ACHN (cell line): ENCODE measurements at regions not wholly inside any gene's neighbourhood (a gene's known extent, or its start where the extent isn't known, plus 50 kb on each side); places are given as distances from the start of the nearest gene placed in this dataset.

Experiments
- DNase-seq: peaks from one replicate; pipeline ENCODE4 v3.0.0-alpha.2; 2015
- in situ Hi-C: cut with HindIII; loops from 2 replicates; pipeline ENCODE4 v1.10.0; 2017; ENCODE audit warnings: low sequenced_read_pairs, low pct_ligation_motif_present, low pct_unique_long_range_greater_than_20kb

- in situ Hi-C loops = no loop called here
- no peak for DNase-seq
Observed at GRCh38 chr5:96572864-96573512, 89.2 kb upstream of the CAST start.

DNA sequence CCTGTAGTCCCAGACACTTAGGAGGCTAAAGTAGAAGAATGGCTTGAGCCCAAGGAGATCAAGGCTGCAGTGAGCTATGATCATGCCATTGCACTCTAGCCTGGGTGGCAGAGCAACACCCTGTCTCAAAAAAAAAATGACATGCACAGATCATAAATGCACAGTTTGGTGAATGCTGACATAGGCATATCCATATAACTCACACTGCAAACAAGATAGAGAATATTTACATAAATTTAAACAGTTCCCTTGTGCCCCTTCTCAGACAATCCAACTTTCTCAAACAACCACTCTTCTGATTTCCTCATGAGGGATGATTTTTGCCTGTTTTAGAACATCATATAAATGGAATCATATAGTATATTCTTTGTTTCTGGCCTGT is 88.7 kb upstream of the CAST start:
- no peak for DNase-seq
- in situ Hi-C loops = no loop called here

- in situ Hi-C loops = no loop called here
- DNase-seq = no peak
Observed at GRCh38 chr5:96576876-96577275, 85.3 kb upstream of the CAST start.

GRCh38 chr5:96577909-96578308 is 84.3 kb upstream of the CAST start:
- DNase-seq = no peak
- in situ Hi-C loops = no loop called here

GRCh38 chr5:96579711-96580110 is 82.5 kb upstream of the CAST start:
- in situ Hi-C loops = no loop called here
- DNase-seq = no peak

DNA sequence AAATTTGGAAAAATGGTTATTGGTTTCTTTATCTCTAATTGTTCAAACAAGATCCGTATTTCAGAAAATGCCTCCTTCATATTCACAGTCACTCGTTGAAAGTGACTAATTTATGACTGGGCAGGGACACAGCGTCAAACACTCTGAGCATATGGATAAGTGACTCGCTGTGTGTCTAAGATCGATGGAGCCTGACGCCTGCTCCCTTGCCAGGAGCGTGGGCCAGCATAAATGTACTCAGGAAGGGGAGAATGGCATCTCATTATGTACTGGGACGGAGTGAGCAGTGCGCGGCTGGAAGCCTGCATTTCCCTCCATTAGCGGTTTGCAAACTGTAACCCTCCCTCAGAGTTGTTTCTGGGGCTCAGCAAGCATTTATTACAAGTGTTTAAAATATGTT is 79.8 kb upstream of the CAST start:
- in situ Hi-C loops = no loop called here
- no peak for DNase-seq

DNA sequence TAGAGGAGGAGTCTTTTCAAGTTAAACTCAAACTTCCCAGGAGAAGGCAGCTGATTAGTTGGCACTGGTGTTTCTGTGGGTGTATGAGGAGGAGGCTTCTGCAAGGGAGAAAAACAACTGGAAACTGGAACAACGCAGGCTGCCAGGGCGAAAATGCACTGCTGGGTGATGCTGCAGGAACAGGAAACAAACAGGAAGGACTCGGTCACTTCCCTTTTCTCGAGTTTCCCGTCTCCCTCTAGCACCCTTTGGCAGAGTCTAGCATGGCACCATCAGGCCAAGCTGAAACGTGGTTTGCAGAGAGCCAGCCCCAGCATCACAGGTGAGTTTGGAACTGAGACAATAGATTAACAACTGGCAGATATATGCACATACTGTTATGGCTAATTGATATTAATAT is 77.5 kb upstream of the CAST start:
- in situ Hi-C loops = no loop called here

GRCh38 chr5:96588539-96588938 is 73.6 kb upstream of the CAST start:
- in situ Hi-C loops = no loop called here

More for the DNA sequence above, 77.5 kb upstream of the CAST start:
- no peak for DNase-seq

DNA sequence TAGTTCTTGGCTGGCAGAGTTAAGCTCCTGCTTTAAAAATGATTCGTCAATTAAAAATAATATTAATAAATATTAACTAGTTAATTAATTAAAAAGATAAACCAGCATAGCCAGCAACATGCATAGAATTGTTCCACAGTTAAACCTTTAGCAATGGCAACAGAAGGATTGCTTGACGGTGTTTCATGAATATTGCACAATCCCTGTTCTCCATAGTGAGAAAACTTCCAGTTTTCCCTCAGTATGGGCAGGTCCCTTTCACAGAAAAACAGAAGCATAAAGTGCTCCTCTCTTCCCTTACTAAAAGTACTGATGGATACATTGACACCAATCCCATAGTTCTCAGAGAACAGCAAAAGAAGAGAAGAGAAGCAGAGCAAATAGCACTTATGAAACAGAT is 71.4 kb upstream of the CAST start:
- in situ Hi-C loops = no loop called here

More at GRCh38 chr5:96588539-96588938, 73.6 kb upstream of the CAST start:
- DNase-seq = no peak

GRCh38 chr5:96595300-96596090 is 66.7 kb upstream of the CAST start:
- in situ Hi-C loops = no loop called here
- peak; percentile 22 for DNase-seq

More for the DNA sequence above, 71.4 kb upstream of the CAST start:
- DNase-seq = no peak

DNA sequence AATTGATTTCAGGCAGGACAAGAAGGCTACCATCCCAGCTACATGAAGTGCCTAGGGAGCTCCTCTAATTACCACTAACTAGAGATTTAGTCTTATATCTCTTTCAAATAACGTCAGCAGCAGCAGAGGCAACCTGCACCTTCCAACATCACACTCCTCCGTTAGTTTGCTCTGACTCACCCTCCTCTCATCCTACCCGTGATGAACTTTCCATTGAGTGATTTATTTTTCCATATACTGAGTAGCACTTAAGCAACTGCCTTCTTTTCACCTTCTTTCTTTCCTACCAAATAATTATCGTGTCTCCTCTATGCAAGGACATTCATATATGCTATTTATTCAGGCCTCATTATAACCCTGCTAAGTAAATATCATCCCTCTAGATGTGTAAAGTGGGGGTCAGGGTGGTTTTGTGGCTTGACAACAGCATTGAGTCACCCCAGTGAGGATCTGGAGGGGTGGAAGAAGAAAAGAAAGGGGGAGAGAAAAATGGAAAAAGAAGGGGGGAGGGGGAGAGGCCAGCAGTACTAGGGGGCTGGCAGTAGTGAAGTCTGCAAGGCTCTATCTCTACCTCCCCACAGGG is 64.6 kb upstream of the CAST start:
- no peak for DNase-seq
- in situ Hi-C loops = no loop called here

GRCh38 chr5:96601200-96601599 is 61.0 kb upstream of the CAST start:
- in situ Hi-C loops = no loop called here
- no peak for DNase-seq

GRCh38 chr5:96601715-96602244 is 60.4 kb upstream of the CAST start:
- in situ Hi-C loops = no loop called here
- DNase-seq = peak; percentile 73

DNA sequence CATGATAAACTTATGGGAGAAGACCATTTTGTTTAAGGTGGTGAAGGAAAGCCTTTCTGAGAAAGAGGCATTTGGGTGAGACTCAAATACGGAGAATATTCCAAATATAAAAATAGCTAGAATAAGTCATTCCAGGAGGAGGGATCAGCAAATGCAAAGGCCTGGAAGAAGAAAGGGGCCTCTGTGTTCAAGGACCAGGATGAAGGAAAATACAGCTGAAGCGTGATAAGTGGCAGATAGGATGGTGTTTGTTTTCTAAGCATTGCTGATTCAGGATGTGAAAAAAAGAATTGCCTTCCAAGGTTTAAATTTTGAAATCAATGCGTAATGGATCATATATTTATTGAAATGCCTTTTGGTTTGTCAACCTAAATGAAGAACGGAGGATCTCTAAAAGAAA is 59.4 kb upstream of the CAST start:
- DNase-seq = no peak
- in situ Hi-C loops = no loop called here

DNA sequence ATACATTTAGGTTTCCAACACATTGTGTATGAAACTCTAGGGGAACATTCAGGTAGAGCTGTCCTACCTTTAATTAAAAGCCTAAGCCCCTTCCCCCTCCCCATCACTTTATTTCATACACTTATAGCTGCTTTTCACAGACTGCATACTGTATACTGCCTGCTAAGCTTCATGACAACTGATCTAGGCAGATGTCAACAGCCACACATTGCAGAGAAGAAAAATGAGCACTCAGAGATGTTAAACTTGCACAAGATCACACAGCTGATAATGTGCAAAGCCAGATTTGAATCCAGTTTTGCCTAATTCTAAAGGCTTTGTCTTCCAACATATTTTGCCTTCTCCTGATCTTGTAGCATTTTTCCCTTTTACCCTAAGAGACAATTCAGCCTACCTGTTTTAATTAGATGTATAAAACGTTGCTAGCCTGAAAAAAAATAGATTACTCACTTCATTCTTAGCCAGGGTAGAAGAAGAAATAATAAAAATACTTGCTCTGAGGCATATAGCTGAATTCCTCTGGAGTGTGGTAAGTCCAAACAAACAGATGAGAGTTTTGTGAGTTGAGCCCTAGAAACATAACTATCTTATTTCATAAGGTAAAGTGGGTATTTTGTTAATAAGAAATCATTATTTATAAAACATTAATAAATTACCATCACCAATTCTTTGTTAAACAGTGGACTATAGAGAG is 56.9 kb upstream of the CAST start:
- no peak for DNase-seq
- in situ Hi-C loops = no loop called here

DNA sequence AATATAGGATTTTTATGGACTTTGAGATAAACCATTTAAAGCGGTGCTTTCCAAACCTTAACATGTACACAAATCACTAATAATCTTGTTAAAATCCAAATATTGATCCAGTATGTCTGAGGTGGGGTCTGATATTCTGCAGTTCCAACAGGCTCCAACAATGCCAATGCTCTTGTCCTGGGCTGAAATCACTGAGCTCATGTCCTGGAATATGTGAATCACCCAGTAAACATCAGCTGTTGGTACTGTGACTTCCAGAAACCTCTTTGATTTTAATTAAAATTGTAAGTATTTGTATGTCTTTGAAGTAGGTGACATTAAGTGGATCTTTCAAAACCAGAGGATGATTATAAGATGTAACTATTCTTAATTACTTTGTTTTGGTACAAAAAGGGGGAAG is 52.8 kb upstream of the CAST start:
- in situ Hi-C loops = no loop called here
- no peak for DNase-seq

GRCh38 chr5:96610747-96611146 is 51.4 kb upstream of the CAST start:
- no peak for DNase-seq
- in situ Hi-C loops = no loop called here

DNA sequence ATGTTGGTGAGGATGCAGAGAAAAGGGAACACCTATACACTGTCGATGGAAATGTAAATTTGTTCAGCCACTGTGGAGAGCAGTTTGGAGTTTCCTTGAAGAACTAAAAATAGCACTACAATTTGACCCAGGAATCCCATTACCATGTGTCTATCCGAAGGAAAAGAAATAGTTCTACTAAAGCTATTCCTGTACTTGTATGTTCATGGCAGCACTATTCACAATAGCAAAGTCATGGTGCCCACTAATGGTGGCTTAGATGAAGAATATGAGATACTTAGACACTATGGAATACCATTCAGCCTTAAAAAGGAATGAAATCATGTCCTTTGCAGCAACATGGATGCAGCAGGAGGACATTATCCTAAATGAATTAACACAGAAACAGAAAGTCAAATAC is 50.2 kb upstream of the CAST start:
- in situ Hi-C loops = no loop called here
- no peak for DNase-seq
